Retina (tissue), 1 donor: ENCODE measurements at regions not wholly inside any gene's neighbourhood (a gene's known extent, or its start where the extent isn't known, plus 50 kb on each side); places are given as distances from the start of the nearest gene placed in this dataset.
"Not testable (repeated sequence)": the region's sequence is repeated elsewhere in the genome, so short reads cannot be mapped to it uniquely, and the experiment has no call there.

Source experiments
- DNase-seq: peaks from one replicate; pipeline ENCODE4 v3.0.0-alpha.2; 2016

- no peak for DNase-seq
These were observed 89.4 kb upstream of the FHL2 start for GRCh38 chr2:105488285-105488684.

GRCh38 chr2:105487142-105488069, 88.6 kb upstream of the FHL2 start:
- DNase-seq: no peak

GRCh38 chr2:105486762-105487141, 87.9 kb upstream of the FHL2 start:
- DNase-seq: no peak

- no peak for DNase-seq
These were observed 79.8 kb upstream of the FHL2 start for GRCh38 chr2:105478670-105479069.

DNA sequence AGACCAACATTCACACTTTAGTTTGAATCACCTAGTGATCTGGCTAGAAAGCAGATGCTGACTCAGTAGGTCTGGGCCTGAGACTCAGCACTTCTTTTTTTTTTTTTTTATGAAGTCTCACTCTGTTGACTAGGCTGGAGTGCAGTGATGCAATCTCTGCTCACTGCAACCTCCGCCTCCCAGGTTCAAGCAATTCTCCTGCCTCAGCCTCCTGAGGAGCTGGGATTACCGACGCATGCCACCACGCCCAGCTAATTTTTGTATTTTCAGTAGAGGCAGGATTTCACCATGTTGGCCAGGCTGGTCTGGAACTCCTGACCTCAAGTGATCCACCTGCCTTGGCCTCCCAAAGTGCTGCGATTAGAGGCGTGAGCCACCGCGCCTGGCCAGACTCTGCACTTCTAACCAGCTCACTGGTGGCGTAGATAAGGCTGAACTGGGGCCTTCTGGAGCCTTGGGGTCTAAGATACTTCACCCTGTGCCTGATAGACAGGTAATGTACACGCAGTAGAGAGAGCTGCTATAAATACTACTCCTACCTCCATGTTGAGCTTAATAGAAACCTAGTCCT, 78.3 kb upstream of the FHL2 start:
- DNase-seq: not testable (repeated sequence)

- DNase-seq: no peak
These were observed 74.2 kb upstream of the FHL2 start for GRCh38 chr2:105473011-105473410.

GRCh38 chr2:105470979-105471378, 72.1 kb upstream of the FHL2 start:
- peak; percentile 27 for DNase-seq

DNA sequence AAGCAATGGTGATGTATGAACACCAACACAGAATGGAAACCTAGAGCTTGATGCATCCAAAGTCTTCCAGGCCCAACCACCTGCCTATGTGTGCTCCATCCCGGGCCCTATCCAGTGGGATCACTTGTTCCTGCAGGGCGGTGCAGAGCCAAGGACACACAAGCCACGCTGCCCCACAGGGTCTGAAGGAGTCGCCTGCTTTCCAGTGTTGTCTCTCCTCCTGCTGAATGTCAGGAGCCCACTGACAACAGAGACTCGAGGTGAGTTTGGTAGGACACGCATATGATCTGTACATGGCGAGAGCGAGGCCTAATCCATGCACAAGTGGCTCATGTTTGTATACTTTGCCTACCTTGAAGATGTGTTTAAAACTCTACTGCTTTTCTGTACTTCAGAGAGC, 70.9 kb upstream of the FHL2 start:
- no peak for DNase-seq

GRCh38 chr2:105468582-105469042, 69.8 kb upstream of the FHL2 start:
- no peak for DNase-seq

DNA sequence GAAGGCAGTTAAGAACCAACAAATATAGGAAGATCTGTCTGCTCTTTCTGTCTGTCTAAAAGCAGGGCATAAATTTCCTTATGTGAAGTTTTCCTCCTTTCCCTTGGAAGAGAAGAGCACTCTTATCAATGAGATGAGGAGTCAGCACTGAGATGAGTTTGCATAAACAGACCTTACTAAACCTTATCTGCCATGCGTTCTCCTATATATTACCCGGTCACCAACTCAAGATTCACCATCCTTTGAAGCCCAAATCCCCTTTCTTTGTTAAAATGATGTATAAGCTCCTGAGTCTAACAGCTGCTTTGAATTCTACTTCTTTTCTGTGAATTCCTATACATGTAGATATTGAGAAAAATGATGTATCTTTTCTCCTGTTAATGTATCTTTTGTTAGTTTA, 65.5 kb upstream of the FHL2 start:
- no peak for DNase-seq

GRCh38 chr2:105460048-105460732, 61.3 kb upstream of the FHL2 start:
- DNase-seq: no peak

GRCh38 chr2:105458076-105458475, 59.2 kb upstream of the FHL2 start:
- no peak for DNase-seq

DNA sequence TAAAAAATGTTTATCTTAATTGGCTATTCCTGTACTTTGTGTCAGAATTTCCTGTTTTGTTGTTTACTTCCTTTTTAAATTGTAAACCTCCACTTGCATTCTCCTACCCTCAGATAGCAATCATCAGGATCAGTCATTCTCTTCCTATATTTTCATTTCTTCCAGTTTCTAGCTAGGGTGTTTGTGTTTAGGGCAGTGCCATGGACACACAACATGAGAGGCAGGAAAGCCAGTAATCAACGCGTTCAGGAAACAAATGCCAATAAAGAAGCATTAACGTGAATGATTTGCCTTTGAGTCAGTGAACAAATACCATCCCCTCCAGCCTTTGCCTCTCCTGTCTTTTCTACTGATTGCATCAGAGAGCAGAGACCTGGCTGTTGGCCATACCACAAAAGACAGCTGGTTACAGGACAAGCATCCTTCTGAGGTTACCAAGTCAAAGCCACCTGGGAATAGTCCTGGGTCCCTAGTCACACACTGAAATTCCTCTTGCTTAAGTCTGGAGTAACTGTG, 56.7 kb upstream of the FHL2 start:
- no peak for DNase-seq

- DNase-seq: no peak
These were observed 56.1 kb upstream of the FHL2 start for GRCh38 chr2:105454801-105455485.

DNA sequence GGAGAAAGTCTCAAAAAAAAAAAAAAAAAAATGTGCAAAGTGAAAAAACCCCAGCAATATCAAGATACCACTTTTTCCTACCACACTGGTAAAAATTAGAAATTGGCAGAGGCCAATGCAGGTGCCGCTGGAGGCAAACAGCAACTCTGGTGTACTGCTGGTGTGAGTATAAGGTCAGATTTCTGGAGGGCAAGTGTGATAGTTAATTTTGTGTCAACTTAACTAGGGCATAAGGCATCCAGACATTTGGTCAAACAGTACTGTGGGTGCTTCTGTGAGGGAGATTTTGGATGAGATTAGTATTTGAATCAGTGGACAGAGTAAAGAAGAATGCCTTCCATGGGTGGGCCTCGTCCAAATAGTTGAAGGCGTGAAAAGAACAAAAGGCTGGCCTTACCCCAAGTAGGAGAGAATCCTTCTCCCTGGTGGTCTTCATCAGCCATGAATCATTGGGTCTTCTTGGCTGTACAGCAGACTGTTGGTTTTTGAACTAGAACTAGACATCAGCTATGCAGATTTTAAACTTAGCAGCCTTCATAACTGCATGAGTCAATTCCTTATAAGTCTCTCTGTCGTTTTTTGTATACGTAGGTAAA, 52.8 kb upstream of the FHL2 start:
- no peak for DNase-seq

DNA sequence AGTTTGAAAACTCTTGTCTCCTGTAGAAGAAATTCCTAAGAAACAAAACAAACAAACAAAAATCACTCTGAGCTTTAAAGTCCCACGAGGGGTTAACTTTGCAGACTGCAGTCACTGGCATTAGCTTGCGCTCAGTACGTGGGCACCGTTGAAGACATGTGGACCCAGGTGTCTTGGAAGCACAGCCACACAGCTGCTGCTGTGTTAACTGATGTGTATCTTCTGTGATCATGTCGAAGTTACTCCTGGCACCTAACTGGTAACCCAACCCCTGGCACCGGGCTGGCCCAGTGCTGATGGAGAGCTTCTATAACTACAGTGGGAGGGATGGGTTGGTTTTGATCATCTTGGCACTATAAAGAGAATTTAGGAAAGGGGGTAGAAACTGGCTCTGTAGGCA, 51.6 kb upstream of the FHL2 start:
- DNase-seq: no peak

GRCh38 chr2:105449076-105449475, 50.2 kb upstream of the FHL2 start:
- DNase-seq: no peak
